ENCODE measurements at regions not wholly inside any gene's neighbourhood (a gene's known extent, or its start where the extent isn't known, plus 50 kb on each side); places are given as distances from the start of the nearest gene placed in this dataset.
"Not testable (repeated sequence)": the region's sequence is repeated elsewhere in the genome, so short reads cannot be mapped to it uniquely, and the experiment has no call there.

DNA sequence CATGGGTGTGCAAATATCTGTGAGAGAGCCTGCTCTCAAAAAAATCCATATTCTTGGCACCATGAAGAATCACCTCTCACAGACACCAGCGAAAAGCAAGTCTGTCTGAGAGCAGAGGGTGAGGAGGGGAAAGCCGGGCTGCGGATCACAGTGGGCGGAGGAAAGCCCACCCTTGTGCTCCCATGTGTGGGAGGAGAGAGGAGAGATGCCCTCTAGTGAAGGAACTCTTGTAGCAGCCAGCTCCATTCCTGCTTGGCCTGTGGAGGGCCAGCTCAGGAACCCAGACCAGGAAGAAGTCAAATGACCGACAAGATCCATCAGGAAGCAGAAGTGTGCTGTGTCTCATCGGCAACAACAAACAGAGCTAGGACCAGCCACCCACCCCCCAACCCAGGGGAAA is 321.7 kb upstream of the PLGLB1 start:
- H3K27ac ChIP-seq (ENCODE audit: extremely low read length, insufficient read depth, low read length); H3K9ac ChIP-seq (ENCODE audit: insufficient read depth, low read depth, low read length); H3K79me2 ChIP-seq (ENCODE audit: insufficient read depth, low read length); H3K4me1 ChIP-seq (ENCODE audit: insufficient read depth, low read length); FAIRE-seq; H4K20me1 ChIP-seq (ENCODE audit: insufficient read depth, low read length); H3K27me3 ChIP-seq (ENCODE audit: control insufficient read depth in 1 of 2, insufficient read depth in 2 of 2, low read length in 2 of 2); H3K4me2 ChIP-seq (ENCODE audit: low read depth, low read length); H3K36me3 ChIP-seq (replicated peaks in 1 of 2; ENCODE audit: control insufficient read depth in 1 of 2, insufficient read depth in 2 of 2, low read length in 2 of 2); in situ Hi-C loops (cut with HindIII; ENCODE audit: extremely low pct_ligation_motif_present, low pct_unique_long_range_greater_than_20kb); H3K9me3 ChIP-seq (ENCODE audit: low read length); CTCF ChIA-PET (ENCODE audit: low intra/inter-chr PET ratio, low total read pairs); BruUV-seq (replicated peaks); intact Hi-C loops (cut with micrococcal nuclease; ENCODE audit: unreplicated experiment); ATAC-seq; DNase-seq (ENCODE audit: low spot score); H2AFZ ChIP-seq (ENCODE audit: low read length); POLR2A ChIA-PET; H3K4me3 ChIP-seq (replicated peaks in 1 of 3; ENCODE audit: insufficient read depth in 1 of 3, low read depth in 2 of 3, low read length in 3 of 3): not testable (repeated sequence)
- WGBS (ENCODE audit: low lambda C conversion rate) = 15% methylated on average over 6 of the region's 6 CpGs
- TF ChIP-seq, protein P1, sequence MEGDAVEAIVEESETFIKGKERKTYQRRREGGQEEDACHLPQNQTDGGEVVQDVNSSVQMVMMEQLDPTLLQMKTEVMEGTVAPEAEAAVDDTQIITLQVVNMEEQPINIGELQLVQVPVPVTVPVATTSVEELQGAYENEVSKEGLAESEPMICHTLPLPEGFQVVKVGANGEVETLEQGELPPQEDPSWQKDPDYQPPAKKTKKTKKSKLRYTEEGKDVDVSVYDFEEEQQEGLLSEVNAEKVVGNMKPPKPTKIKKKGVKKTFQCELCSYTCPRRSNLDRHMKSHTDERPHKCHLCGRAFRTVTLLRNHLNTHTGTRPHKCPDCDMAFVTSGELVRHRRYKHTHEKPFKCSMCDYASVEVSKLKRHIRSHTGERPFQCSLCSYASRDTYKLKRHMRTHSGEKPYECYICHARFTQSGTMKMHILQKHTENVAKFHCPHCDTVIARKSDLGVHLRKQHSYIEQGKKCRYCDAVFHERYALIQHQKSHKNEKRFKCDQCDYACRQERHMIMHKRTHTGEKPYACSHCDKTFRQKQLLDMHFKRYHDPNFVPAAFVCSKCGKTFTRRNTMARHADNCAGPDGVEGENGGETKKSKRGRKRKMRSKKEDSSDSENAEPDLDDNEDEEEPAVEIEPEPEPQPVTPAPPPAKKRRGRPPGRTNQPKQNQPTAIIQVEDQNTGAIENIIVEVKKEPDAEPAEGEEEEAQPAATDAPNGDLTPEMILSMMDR (CRISPR knock-in tag; IDR thresholded peaks at IDR 0.05) = peak; percentile 12; the same call in 1 of the 2 replicates

DNA sequence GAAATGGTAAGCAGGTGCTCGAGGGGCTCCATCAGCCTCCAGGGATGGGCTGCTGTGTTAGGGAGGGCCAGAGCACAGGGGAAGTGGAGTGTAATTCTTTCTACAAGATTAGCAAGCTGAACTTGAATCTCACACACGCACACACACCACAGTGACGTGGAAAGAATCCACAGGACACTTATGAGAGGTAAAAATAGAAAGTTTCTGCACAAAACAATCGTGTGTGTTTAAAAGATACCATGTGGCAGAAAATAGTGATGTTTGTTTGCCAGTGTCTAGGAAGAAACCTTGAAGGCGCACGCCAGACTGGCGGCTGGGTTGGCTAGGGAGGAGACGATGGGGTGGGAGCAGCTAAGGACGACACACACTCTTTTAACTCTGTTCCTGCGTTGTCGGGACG is 323.6 kb upstream of the PLGLB1 start:
- H3K4me3 ChIP-seq (replicated peaks in 1 of 3; ENCODE audit: insufficient read depth in 1 of 3, low read depth in 2 of 3, low read length in 3 of 3); ATAC-seq; H3K79me2 ChIP-seq (ENCODE audit: insufficient read depth, low read length); POLR2A ChIA-PET; H3K27ac ChIP-seq (ENCODE audit: extremely low read length, insufficient read depth, low read length); BruUV-seq (replicated peaks); H4K20me1 ChIP-seq (ENCODE audit: insufficient read depth, low read length); H3K4me2 ChIP-seq (ENCODE audit: low read depth, low read length); H3K27me3 ChIP-seq (ENCODE audit: control insufficient read depth in 1 of 2, insufficient read depth in 2 of 2, low read length in 2 of 2); H3K9me3 ChIP-seq (ENCODE audit: low read length); FAIRE-seq; H3K36me3 ChIP-seq (replicated peaks in 1 of 2; ENCODE audit: control insufficient read depth in 1 of 2, insufficient read depth in 2 of 2, low read length in 2 of 2); intact Hi-C loops (cut with micrococcal nuclease; ENCODE audit: unreplicated experiment); H3K9ac ChIP-seq (ENCODE audit: insufficient read depth, low read depth, low read length); H2AFZ ChIP-seq (ENCODE audit: low read length); in situ Hi-C loops (cut with HindIII; ENCODE audit: extremely low pct_ligation_motif_present, low pct_unique_long_range_greater_than_20kb); H3K4me1 ChIP-seq (ENCODE audit: insufficient read depth, low read length); CTCF ChIA-PET (ENCODE audit: low intra/inter-chr PET ratio, low total read pairs); DNase-seq (ENCODE audit: low spot score): not testable (repeated sequence)
- WGBS (ENCODE audit: low lambda C conversion rate) = 34% methylated on average over 12 of the region's 12 CpGs

DNA sequence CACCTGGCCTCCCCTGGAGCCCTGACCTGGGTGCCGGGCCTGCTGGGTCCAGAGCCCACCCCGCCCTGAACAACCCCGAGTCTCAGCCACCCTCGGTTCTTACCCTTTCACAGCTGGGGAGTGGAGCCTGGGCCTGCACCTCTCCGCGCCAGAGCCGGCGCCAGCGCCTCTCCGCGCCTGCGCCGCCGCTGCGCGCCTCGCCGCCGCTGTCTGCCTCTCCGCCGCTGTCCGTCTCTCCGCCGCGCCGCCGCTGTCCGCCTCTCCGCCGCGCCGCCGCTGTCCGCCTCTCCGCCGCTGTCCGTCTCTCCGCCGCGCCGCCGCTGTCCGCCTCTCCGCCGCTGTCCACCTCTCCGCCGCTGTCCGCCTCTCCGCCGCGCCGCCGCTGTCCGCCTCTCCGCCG is 326.9 kb upstream of the PLGLB1 start:
- in situ Hi-C loops (cut with HindIII; ENCODE audit: extremely low pct_ligation_motif_present, low pct_unique_long_range_greater_than_20kb); H2AFZ ChIP-seq (ENCODE audit: low read length); DNase-seq (ENCODE audit: low spot score); H3K27me3 ChIP-seq (ENCODE audit: control insufficient read depth in 1 of 2, insufficient read depth in 2 of 2, low read length in 2 of 2); H3K36me3 ChIP-seq (replicated peaks in 1 of 2; ENCODE audit: control insufficient read depth in 1 of 2, insufficient read depth in 2 of 2, low read length in 2 of 2); CTCF ChIA-PET (ENCODE audit: low intra/inter-chr PET ratio, low total read pairs); H3K9ac ChIP-seq (ENCODE audit: insufficient read depth, low read depth, low read length); H3K4me2 ChIP-seq (ENCODE audit: low read depth, low read length); H3K27ac ChIP-seq (ENCODE audit: extremely low read length, insufficient read depth, low read length); intact Hi-C loops (cut with micrococcal nuclease; ENCODE audit: unreplicated experiment); BruUV-seq (replicated peaks); H3K9me3 ChIP-seq (ENCODE audit: low read length); H4K20me1 ChIP-seq (ENCODE audit: insufficient read depth, low read length); ATAC-seq; H3K4me1 ChIP-seq (ENCODE audit: insufficient read depth, low read length); H3K4me3 ChIP-seq (replicated peaks in 1 of 3; ENCODE audit: insufficient read depth in 1 of 3, low read depth in 2 of 3, low read length in 3 of 3); POLR2A ChIA-PET; FAIRE-seq; H3K79me2 ChIP-seq (ENCODE audit: insufficient read depth, low read length): not testable (repeated sequence)
- 95% methylated on average over 53 of the region's 56 CpGs for WGBS (ENCODE audit: low lambda C conversion rate)

DNA sequence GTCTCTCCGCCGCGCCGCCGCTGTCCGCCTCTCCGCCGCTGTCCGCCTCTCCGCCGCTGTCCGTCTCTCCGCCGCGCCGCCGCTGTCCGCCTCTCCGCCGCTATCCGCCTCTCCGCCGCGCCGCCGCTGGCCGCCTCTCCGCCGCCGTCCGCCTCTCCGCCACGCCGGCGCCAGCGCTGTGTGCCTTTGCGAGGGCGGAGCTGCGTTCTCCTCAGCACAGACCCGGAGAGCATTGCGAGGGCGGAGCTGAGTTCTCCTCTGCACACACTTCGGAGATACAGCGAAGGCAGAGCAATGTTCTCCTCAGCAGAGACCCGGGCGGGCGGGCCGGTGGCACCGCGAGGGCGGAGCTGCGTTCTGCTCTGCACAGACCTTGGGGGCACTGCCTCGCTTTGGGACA is 327.4 kb upstream of the PLGLB1 start:
- H3K9me3 ChIP-seq (ENCODE audit: low read length); H3K4me3 ChIP-seq (replicated peaks in 1 of 3; ENCODE audit: insufficient read depth in 1 of 3, low read depth in 2 of 3, low read length in 3 of 3); ATAC-seq; H4K20me1 ChIP-seq (ENCODE audit: insufficient read depth, low read length); CTCF ChIA-PET (ENCODE audit: low intra/inter-chr PET ratio, low total read pairs); H3K9ac ChIP-seq (ENCODE audit: insufficient read depth, low read depth, low read length); H2AFZ ChIP-seq (ENCODE audit: low read length); intact Hi-C loops (cut with micrococcal nuclease; ENCODE audit: unreplicated experiment); H3K27me3 ChIP-seq (ENCODE audit: control insufficient read depth in 1 of 2, insufficient read depth in 2 of 2, low read length in 2 of 2); BruUV-seq (replicated peaks); H3K4me2 ChIP-seq (ENCODE audit: low read depth, low read length); H3K27ac ChIP-seq (ENCODE audit: extremely low read length, insufficient read depth, low read length); DNase-seq (ENCODE audit: low spot score); FAIRE-seq; in situ Hi-C loops (cut with HindIII; ENCODE audit: extremely low pct_ligation_motif_present, low pct_unique_long_range_greater_than_20kb); H3K79me2 ChIP-seq (ENCODE audit: insufficient read depth, low read length); H3K4me1 ChIP-seq (ENCODE audit: insufficient read depth, low read length); H3K36me3 ChIP-seq (replicated peaks in 1 of 2; ENCODE audit: control insufficient read depth in 1 of 2, insufficient read depth in 2 of 2, low read length in 2 of 2); POLR2A ChIA-PET: not testable (repeated sequence)
- 93% methylated on average over 45 of the region's 53 CpGs for WGBS (ENCODE audit: low lambda C conversion rate)
